ENCODE measurements at regions not wholly inside any gene's neighbourhood (a gene's known extent, or its start where the extent isn't known, plus 50 kb on each side); places are given as distances from the start of the nearest gene placed in this dataset.
"Not testable (repeated sequence)": the region's sequence is repeated elsewhere in the genome, so short reads cannot be mapped to it uniquely, and the experiment has no call there.

GRCh38 chr12:11998307-11998943 is 72.3 kb upstream of the BCL2L14 start:
- not testable (repeated sequence) for ATAC-seq

More at GRCh38 chr12:11998307-11998943, 72.3 kb upstream of the BCL2L14 start:
- ChIA-PET CTCF (interaction anchor here (1.3 kb wide), 1 partner anchor 9 kb away, joined by 5 read pairs; no protein-coding TSS in a partner anchor), SMC1A (ENCODE audit: uncharacterized antibody, unreplicated experiment) (interaction anchor here (2.0 to 2.5 kb wide), 2 partner anchors 11 to 17 kb away, joined by 9 to 11 read pairs; no protein-coding TSS in a partner anchor), RAD21 (ENCODE audit: unreplicated experiment) (interaction anchor here (0.7 kb wide), 1 partner anchor 415 kb away, joined by 3 read pairs; no protein-coding TSS in a partner anchor)
- H3K79me2 ChIP-seq (ENCODE audit: control insufficient read depth, insufficient read depth, low read length); H3K27me3 ChIP-seq (replicated peaks in 1 of 2; ENCODE audit: control insufficient read depth in 2 of 2, insufficient read depth in 2 of 2, low read length in 1 of 2); in situ Hi-C loops (cut with MboI); BruUV-seq (replicated peaks); H3K27ac ChIP-seq (ENCODE audit: control insufficient read depth, insufficient read depth); H2AFZ ChIP-seq (ENCODE audit: control insufficient read depth, low read depth, low read length); H3K9me3 ChIP-seq (replicated peaks; ENCODE audit: control insufficient read depth, insufficient read depth, low read length); H3K36me3 ChIP-seq (ENCODE audit: control insufficient read depth in 2 of 2, insufficient read depth in 2 of 2, low read length in 1 of 2); intact Hi-C loops (cut with micrococcal nuclease; ENCODE audit: unreplicated experiment); H3K4me3 ChIP-seq; H3K9ac ChIP-seq (ENCODE audit: control insufficient read depth, insufficient read depth, low read length); H4K20me1 ChIP-seq (ENCODE audit: control insufficient read depth, insufficient read depth); H3K4me2 ChIP-seq (ENCODE audit: control insufficient read depth, insufficient read depth); H3K4me1 ChIP-seq (ENCODE audit: control insufficient read depth, insufficient read depth, low read length); FAIRE-seq; DNase-seq (ENCODE audit: low read depth, low spot score); POLR2A ChIA-PET: not testable (repeated sequence)
- TF ChIP-seq ZNF687 (IDR thresholded peaks at IDR 0.05), result 0 out of 2 replicates have a peak, but pooled peaks have one; percentile 26
- WGBS (ENCODE audit: insufficient coverage, insufficient replicate concordance, low lambda C conversion rate, missing lambda C conversion rate), result 63% methylated on average over 7 of the region's 7 CpGs

Data from GM12878 (cell line).